Skin epidermis (tissue), 12 donors: ENCODE measurements at regions not wholly inside any gene's neighbourhood (a gene's known extent, or its start where the extent isn't known, plus 50 kb on each side); places are given as distances from the start of the nearest gene placed in this dataset.
"Not testable (repeated sequence)": the region's sequence is repeated elsewhere in the genome, so short reads cannot be mapped to it uniquely, and the experiment has no call there.

Experiments used
- H3K27ac ChIP-seq, 21 experiments: fragments of 200-600 bp; sonication (generic) in 11 of 21; one replicate each; pipeline ENCODE4 v1.5.0; 2020; ENCODE audit warnings: mild to moderate bottlenecking in 3 of 21, inconsistent platforms in 2 of 21, moderate library complexity in 2 of 21
- H3K4me3 ChIP-seq, 7 experiments: fragments of 200-600 bp; sonication (generic) in 2 of 7; one replicate each; pipeline ENCODE4 v1.5.0; 2020; ENCODE audit warnings: inconsistent platforms in 2 of 7, mild to moderate bottlenecking in 2 of 7, moderate library complexity in 1 of 7

- H3K4me3 ChIP-seq: not testable (repeated sequence)
These were observed 94.1 kb upstream of the LRPAP1 start for GRCh38 chr4:3626131-3626884.

GRCh38 chr4:3625286-3625875 lies 93.2 kb upstream of the LRPAP1 start:
- not testable (repeated sequence) for H3K4me3 ChIP-seq, H3K27ac ChIP-seq

More at GRCh38 chr4:3626131-3626884, 94.1 kb upstream of the LRPAP1 start:
- not testable (repeated sequence) for H3K27ac ChIP-seq

- H3K4me3 ChIP-seq, H3K27ac ChIP-seq: not testable (repeated sequence)
These were observed 91.6 kb upstream of the LRPAP1 start for GRCh38 chr4:3623809-3624329.

- Histone ChIP-seq H3K4me3 (no peak overlapping the region), H3K27ac (no peak overlapping the region)
These were observed 90.9 kb upstream of the LRPAP1 start for GRCh38 chr4:3623106-3623505.

GRCh38 chr4:3620365-3620764 lies 88.1 kb upstream of the LRPAP1 start:
- H3K4me3 ChIP-seq: not testable (repeated sequence)

GRCh38 chr4:3619698-3620097 lies 87.5 kb upstream of the LRPAP1 start:
- H3K27ac ChIP-seq, H3K4me3 ChIP-seq: not testable (repeated sequence)

More at GRCh38 chr4:3620365-3620764, 88.1 kb upstream of the LRPAP1 start:
- not testable (repeated sequence) for H3K27ac ChIP-seq

GRCh38 chr4:3618341-3618740 lies 86.1 kb upstream of the LRPAP1 start:
- not testable (repeated sequence) for H3K4me3 ChIP-seq, H3K27ac ChIP-seq

- Histone ChIP-seq H3K4me3 (no peak overlapping the region), H3K27ac (no peak overlapping the region)
These were observed 83.4 kb upstream of the LRPAP1 start for GRCh38 chr4:3615386-3616286.

GRCh38 chr4:3614731-3614980 lies 82.4 kb upstream of the LRPAP1 start:
- Histone ChIP-seq H3K27ac (no peak overlapping the region), H3K4me3 (no peak overlapping the region)

- Histone ChIP-seq H3K27ac (no peak overlapping the region), H3K4me3 (no peak overlapping the region)
These were observed 81.9 kb upstream of the LRPAP1 start for GRCh38 chr4:3613967-3614730.

- H3K4me3 ChIP-seq: no peak overlapping the region
- no peak overlapping the region for H3K27ac ChIP-seq
These were observed 80.7 kb upstream of the LRPAP1 start for GRCh38 chr4:3612934-3613333.

- H3K27ac ChIP-seq: no peak overlapping the region
- H3K4me3 ChIP-seq: no peak overlapping the region
These were observed 80.1 kb upstream of the LRPAP1 start for GRCh38 chr4:3612281-3612680.

- Histone ChIP-seq H3K4me3 (no peak overlapping the region), H3K27ac (no peak overlapping the region)
These were observed 79.6 kb upstream of the LRPAP1 start for GRCh38 chr4:3611778-3612177.

GRCh38 chr4:3610851-3611250 lies 78.6 kb upstream of the LRPAP1 start:
- not testable (repeated sequence) for H3K27ac ChIP-seq, H3K4me3 ChIP-seq

- H3K27ac ChIP-seq, H3K4me3 ChIP-seq: not testable (repeated sequence)
These were observed 77.7 kb upstream of the LRPAP1 start for GRCh38 chr4:3609905-3610304.

- no peak overlapping the region for H3K27ac ChIP-seq
- H3K4me3 ChIP-seq: no peak overlapping the region
These were observed 75.7 kb upstream of the LRPAP1 start for GRCh38 chr4:3607690-3608552.

- H3K27ac ChIP-seq: not testable (repeated sequence)
These were observed 74.6 kb upstream of the LRPAP1 start for GRCh38 chr4:3606850-3607249.

GRCh38 chr4:3606271-3606670 lies 74.0 kb upstream of the LRPAP1 start:
- not testable (repeated sequence) for H3K27ac ChIP-seq, H3K4me3 ChIP-seq

More at GRCh38 chr4:3606850-3607249, 74.6 kb upstream of the LRPAP1 start:
- not testable (repeated sequence) for H3K4me3 ChIP-seq

- Histone ChIP-seq H3K4me3 (no peak overlapping the region), H3K27ac (no peak overlapping the region)
These were observed 73.3 kb upstream of the LRPAP1 start for GRCh38 chr4:3605491-3605890.
